ENCODE measurements at regions not wholly inside any gene's neighbourhood (a gene's known extent, or its start where the extent isn't known, plus 50 kb on each side); places are given as distances from the start of the nearest gene placed in this dataset.

- no peak for DNase-seq
Measured at GRCh38 chrX:69083361-69083760, 81.9 kb downstream of the PJA1 start.

GRCh38 chrX:69082753-69083150 is 82.5 kb downstream of the PJA1 start:
- no peak for DNase-seq

GRCh38 chrX:69082055-69082752 is 83.0 kb downstream of the PJA1 start:
- no peak for DNase-seq

GRCh38 chrX:69080855-69081465 is 84.3 kb downstream of the PJA1 start:
- DNase-seq: no peak

GRCh38 chrX:69079268-69079667 is 86.0 kb downstream of the PJA1 start:
- no peak for DNase-seq

GRCh38 chrX:69077895-69078455 is 87.3 kb downstream of the PJA1 start:
- no peak for DNase-seq

- no peak for DNase-seq
Measured at GRCh38 chrX:69076088-69076487, 89.2 kb downstream of the PJA1 start.

- DNase-seq: no peak
Measured at GRCh38 chrX:69074726-69075125, 90.5 kb downstream of the PJA1 start.

GRCh38 chrX:69073721-69074120 is 91.5 kb downstream of the PJA1 start:
- DNase-seq: no peak

- no peak for DNase-seq
Measured at GRCh38 chrX:69073241-69073640, 92.0 kb downstream of the PJA1 start.

- no peak for DNase-seq
Measured at GRCh38 chrX:69072486-69073006, 92.7 kb downstream of the PJA1 start.

- no peak for DNase-seq
Measured at GRCh38 chrX:69070949-69071650, 94.2 kb downstream of the PJA1 start.

GRCh38 chrX:69069876-69070275 is 95.4 kb downstream of the PJA1 start:
- no peak for DNase-seq

- no peak for DNase-seq
Measured at GRCh38 chrX:69069086-69069445, 96.2 kb downstream of the PJA1 start.

GRCh38 chrX:69068301-69069085 is 96.8 kb downstream of the PJA1 start:
- DNase-seq: no peak

GRCh38 chrX:69067841-69068240 is 97.4 kb downstream of the PJA1 start:
- no peak for DNase-seq

GRCh38 chrX:69066966-69067525 is 98.2 kb downstream of the PJA1 start:
- no peak for DNase-seq

- DNase-seq: no peak
Measured at GRCh38 chrX:69066021-69066757, 99.1 kb downstream of the PJA1 start.

- DNase-seq: no peak
Measured at GRCh38 chrX:69065451-69065850, 99.8 kb downstream of the PJA1 start.

GRCh38 chrX:69063486-69063885 is 101.8 kb downstream of the PJA1 start:
- no peak for DNase-seq

- no peak for DNase-seq
Measured at GRCh38 chrX:69062493-69062892, 102.8 kb downstream of the PJA1 start.
